B cell (primary cell): ENCODE measurements at regions not wholly inside any gene's neighbourhood (a gene's known extent, or its start where the extent isn't known, plus 50 kb on each side); places are given as distances from the start of the nearest gene placed in this dataset.

Experiments
- ATAC-seq: fragments of 200-7000 bp; cut with Tn5 transposase; one replicate; pipeline ENCODE4 v1.10.0; 2021; ENCODE audit warnings: low read depth, mild to moderate bottlenecking, moderate number of reproducible peaks, moderate library complexity
- CTCF ChIA-PET: fragments of 350-600 bp; sonication (Branson Sonifier 250); formaldehyde crosslinking; loops from one replicate; lab custom pipeline; 2021; ENCODE audit warnings: antibody characterized with exemption, inconsistent platforms; lab: Charles Lee
- POLR2A ChIA-PET: fragments of 350-600 bp; sonication (Branson Sonifier 250); formaldehyde crosslinking; loops from one replicate; lab custom pipeline; 2021; ENCODE audit warnings: antibody characterized with exemption; lab: Charles Lee
- DNase-seq: peaks from one replicate; pipeline ENCODE4 v3.0.0; 2013
- H2AFZ ChIP-seq: 2 replicates; pipeline ENCODE4 v1.6.1; 2012; ENCODE audit warnings: mild to moderate bottlenecking, low read depth, low read length; ENCODE audit not compliant: insufficient read depth, poor library complexity, severe bottlenecking
- H3K27ac ChIP-seq, 2 donors: 1 replicate in 1 of 2; 2 replicates in 1 of 2; pipeline ENCODE4 v1.5.1; 2012 to 2013; ENCODE audit warnings: low read length in 2 of 2, mild to moderate bottlenecking in 2 of 2, moderate library complexity in 1 of 2
- H3K27me3 ChIP-seq, 4 experiments: fragments of 200-600 bp in 1 of 4; sonication (generic) in 1 of 4; replicated peaks in 1 of 4; 1 replicate in 2 of 4; 2 replicates in 2 of 4; pipeline versions ENCODE4 v1.6.1 to v1.7.0; 2013 to 2016; ENCODE audit warnings: low read length in 3 of 4, mild to moderate bottlenecking in 2 of 4, mixed read lengths in 1 of 4, moderate library complexity in 1 of 4; ENCODE audit not compliant: insufficient read depth in 4 of 4, control insufficient read depth in 3 of 4; ENCODE audit errors: control extremely low read depth in 1 of 4
- H3K36me3 ChIP-seq, 2 experiments: replicated peaks in 1 of 2; 1 replicate in 1 of 2; 2 replicates in 1 of 2; pipeline versions ENCODE4 v1.6.1 to v1.7.1; 2013; ENCODE audit warnings: low read length in 1 of 2; ENCODE audit not compliant: insufficient read depth in 2 of 2, control insufficient read depth in 1 of 2; ENCODE audit errors: control extremely low read depth in 1 of 2, extremely low read depth in 1 of 2
- H3K4me1 ChIP-seq, 2 donors: fragments of 200-600 bp in 1 of 2; sonication (generic) in 1 of 2; 1 replicate in 1 of 2; 2 replicates in 1 of 2; pipeline versions ENCODE4 v1.5.1 to v1.6.1; 2013 to 2017; ENCODE audit warnings: low read length in 2 of 2; ENCODE audit not compliant: control insufficient read depth in 2 of 2, insufficient read depth in 2 of 2
- H3K4me2 ChIP-seq: replicated peaks from 2 replicates; pipeline ENCODE3; 2012; ENCODE audit warnings: mild to moderate bottlenecking, low read depth, low read length; ENCODE audit not compliant: poor library complexity, severe bottlenecking
- H3K4me3 ChIP-seq, 5 experiments: fragments of 200-600 bp in 1 of 5; sonication (generic) in 1 of 5; 1 replicate in 3 of 5; 2 replicates in 2 of 5; pipeline versions ENCODE4 v1.5.1 to v1.7.0; 2011 to 2016; ENCODE audit warnings: low read length in 4 of 5, mild to moderate bottlenecking in 4 of 5, low read depth in 2 of 5, control low read depth in 1 of 5, moderate library complexity in 1 of 5; ENCODE audit not compliant: insufficient read depth in 1 of 5; ENCODE audit errors: control extremely low read depth in 1 of 5, extremely low read depth in 1 of 5
- H3K79me2 ChIP-seq: fragments of 200-600 bp; sonication (generic); one replicate; pipeline ENCODE4 v1.6.0; 2016; ENCODE audit warnings: low read length; ENCODE audit not compliant: control insufficient read depth, insufficient read depth
- H3K9ac ChIP-seq: fragments of 200-600 bp; sonication (generic); 2 replicates; pipeline ENCODE4 v1.6.1; 2017; ENCODE audit warnings: mild to moderate bottlenecking, low read length, moderate library complexity
- H3K9me3 ChIP-seq, 3 donors: one replicate each; pipeline versions ENCODE4 v1.6.1 to v1.7.1; 2013; ENCODE audit warnings: low read length in 2 of 3; ENCODE audit not compliant: control insufficient read depth in 2 of 3, insufficient read depth in 1 of 3; ENCODE audit errors: control extremely low read depth in 1 of 3
- H4K20me1 ChIP-seq: 2 replicates; pipeline ENCODE4 v1.6.0; 2012; ENCODE audit warnings: mild to moderate bottlenecking, low read length; ENCODE audit not compliant: insufficient read depth, control insufficient read depth, poor library complexity, severe bottlenecking
- H3K27ac Mint-ChIP-seq: one replicate; pipeline ENCODE4 v1.8.0; 2021; ENCODE audit warnings: mixed read lengths
- H3K27me3 Mint-ChIP-seq: one replicate; pipeline ENCODE4 v1.8.0; 2021; ENCODE audit warnings: mixed read lengths
- H3K4me1 Mint-ChIP-seq: one replicate; pipeline ENCODE4 v1.8.0; 2021; ENCODE audit warnings: mixed read lengths
- H3K4me3 Mint-ChIP-seq: one replicate; pipeline ENCODE4 v1.8.0; 2021; ENCODE audit warnings: mixed read lengths
- H3K9me3 Mint-ChIP-seq: one replicate; pipeline ENCODE4 v1.8.0; 2022; ENCODE audit warnings: mixed read lengths; ENCODE audit not compliant: insufficient read depth
- CTCF ChIP-seq: fragments of 200-600 bp; IDR thresholded peaks from one replicate; pipeline ENCODE4 v1.8.0; 2022; ENCODE audit warnings: antibody characterized with exemption, mild to moderate bottlenecking
- EZH2 ChIP-seq: IDR thresholded peaks from 2 replicates; pipeline ENCODE4 v1.6.1; 2012; ENCODE audit warnings: borderline replicate concordance, low read depth, mild to moderate bottlenecking, moderate library complexity, low read length; ENCODE audit not compliant: insufficient read depth, poor library complexity, severe bottlenecking
- WGBS: methylation state at CpG from one replicate; pipeline ENCODE4 v1.1.5; 2013; ENCODE audit warnings: missing lambda C conversion rate; ENCODE audit not compliant: insufficient coverage; 5-methylcytosine and 5-hydroxymethylcytosine counted together
- intact Hi-C: fragments of 100-400 bp; cut with micrococcal nuclease; formaldehyde crosslinking; loops from one replicate; pipeline ENCODE4 v1.10.0; 2022

DNA sequence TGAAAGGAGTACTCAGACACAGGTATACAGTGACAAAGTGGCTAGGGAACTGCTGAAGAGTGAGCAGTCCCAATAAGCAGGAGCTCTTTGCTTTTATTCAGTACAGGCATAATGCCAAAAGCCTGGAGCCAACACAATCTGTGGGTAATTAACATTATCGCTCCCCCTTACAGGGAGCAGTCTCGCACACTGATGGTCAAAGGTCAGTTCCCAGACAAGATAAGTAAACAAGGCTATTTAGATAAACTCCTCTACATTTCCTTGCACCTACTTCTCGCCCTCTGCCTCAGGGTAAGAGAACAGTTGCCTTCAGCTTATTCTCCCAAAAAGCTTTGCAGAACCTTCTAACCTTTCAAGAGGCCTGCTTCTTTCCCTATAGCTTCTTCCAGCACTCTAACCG lies 73.9 kb upstream of the TAF9B start:
- Mint-ChIP-seq H3K4me3 (no peak overlapping the region), H3K9me3 (no peaks in the 10 kb centered on the region), H3K4me1 (no peaks in the 10 kb centered on the region), H3K27me3 (no peaks in the 10 kb centered on the region), H3K27ac (no peak overlapping the region)
- H2AFZ ChIP-seq: no peak overlapping the region
- no peak overlapping the region for H3K4me3 ChIP-seq
- DNase-seq (no peak), ATAC-seq (no peak)
- intact Hi-C loops: no loop called here
- POLR2A ChIA-PET: no interaction called here
- TF ChIP-seq EZH2: no peak
- no peak for TF ChIP-seq CTCF
- no CpG with 5 or more reads among the region's 4 CpGs for WGBS
- no peak overlapping the region for H3K9ac ChIP-seq
- H3K36me3 ChIP-seq: no peaks in the 10 kb centered on the region
- H4K20me1 ChIP-seq: no peaks in the 10 kb centered on the region
- H3K79me2 ChIP-seq: no peaks in the 10 kb centered on the region
- no peak overlapping the region for H3K4me2 ChIP-seq
- no peaks in the 10 kb centered on the region for H3K4me1 ChIP-seq
- H3K27ac ChIP-seq: no peak overlapping the region
- CTCF ChIA-PET: no interaction called here
- no peaks in the 10 kb centered on the region for H3K27me3 ChIP-seq
- no peaks in the 10 kb centered on the region for H3K9me3 ChIP-seq

- Mint-ChIP-seq H3K4me3 (no peak overlapping the region), H3K4me1 (no peaks in the 10 kb centered on the region), H3K27me3 (no peaks in the 10 kb centered on the region), H3K27ac (no peak overlapping the region), H3K9me3 (no peaks in the 10 kb centered on the region)
- no peak overlapping the region for H2AFZ ChIP-seq
- no peaks in the 10 kb centered on the region for H3K27me3 ChIP-seq
- H4K20me1 ChIP-seq: no peaks in the 10 kb centered on the region
- peak; percentile 51 for ATAC-seq
- H3K4me1 ChIP-seq: no peaks in the 10 kb centered on the region
- peak; percentile 42 for DNase-seq
- H3K36me3 ChIP-seq: no peaks in the 10 kb centered on the region
- TF ChIP-seq EZH2 (no peak), CTCF (peak; percentile 58)
- H3K9me3 ChIP-seq: no peaks in the 10 kb centered on the region
- ChIA-PET CTCF (interaction anchor here (0.7 to 1.0 kb wide), 3 partner anchors 29 to 1081 kb away, joined by 3 to 4 read pairs (median 4); no protein-coding TSS in a partner anchor), POLR2A (interaction anchor here (0.6 kb wide), 1 partner anchor 71 kb away, joined by 3 read pairs; no protein-coding TSS in a partner anchor)
- H3K4me2 ChIP-seq: no peak overlapping the region
- H3K27ac ChIP-seq: no peak overlapping the region
- intact Hi-C loops: no loop called here
- H3K4me3 ChIP-seq: no peak overlapping the region
- no peaks in the 10 kb centered on the region for H3K79me2 ChIP-seq
- no peak overlapping the region for H3K9ac ChIP-seq
Measured at GRCh38 chrX:78199851-78200250, 60.4 kb upstream of the TAF9B start.
